ENCODE measurements at regions not wholly inside any gene's neighbourhood (a gene's known extent, or its start where the extent isn't known, plus 50 kb on each side); places are given as distances from the start of the nearest gene placed in this dataset.

GRCh38 chr11:71124127-71124526, 128.2 kb downstream of the SHANK2 start:
- no peaks in the 10 kb centered on the region for H3K36me3 ChIP-seq (ENCODE audit: insufficient read depth, low read length)
- no peak for DNase-seq (ENCODE audit: low read depth, low spot score)
- no peak overlapping the region for H3K4me3 ChIP-seq
- no peak overlapping the region for H3K27ac ChIP-seq
- H3K9ac ChIP-seq (ENCODE audit: insufficient read length): no peak overlapping the region
- no peaks in the 10 kb centered on the region for H3K9me3 ChIP-seq (ENCODE audit: low read depth, low read length)
- TF ChIP-seq EZH2 (IDR thresholded peaks at IDR 0.05) (no peak), POLR2AphosphoS5 (IDR thresholded peaks at IDR 0.05; ENCODE audit: borderline replicate concordance, low read depth, low read length) (no peak)

GRCh38 chr11:71120471-71120896, 131.9 kb downstream of the SHANK2 start:
- Histone ChIP-seq H3K36me3 (ENCODE audit: insufficient read depth, low read length) (no peaks in the 10 kb centered on the region), H3K9ac (ENCODE audit: insufficient read length) (no peak overlapping the region), H3K27ac (no peak overlapping the region), H3K4me3 (no peak overlapping the region), H3K9me3 (ENCODE audit: low read depth, low read length) (no peaks in the 10 kb centered on the region)
- DNase-seq (ENCODE audit: low read depth, low spot score): no peak
- TF ChIP-seq POLR2AphosphoS5 (IDR thresholded peaks at IDR 0.05; ENCODE audit: borderline replicate concordance, low read depth, low read length) (no peak), EZH2 (IDR thresholded peaks at IDR 0.05) (no peak), FOXP2 (optimal IDR thresholded peaks at IDR 0.05; ENCODE audit: control extremely low read depth, extremely low read length, insufficient read depth) (no peak)

- H3K36me3 ChIP-seq (ENCODE audit: insufficient read depth, low read length): no peaks in the 10 kb centered on the region
- no peaks in the 10 kb centered on the region for H3K9me3 ChIP-seq (ENCODE audit: low read depth, low read length)
- no peak overlapping the region for H3K4me3 ChIP-seq
- DNase-seq (ENCODE audit: low read depth, low spot score): no peak
- no peak overlapping the region for H3K27ac ChIP-seq
- TF ChIP-seq EZH2 (IDR thresholded peaks at IDR 0.05): no peak
- TF ChIP-seq FOXP2 (optimal IDR thresholded peaks at IDR 0.05; ENCODE audit: control extremely low read depth, extremely low read length, insufficient read depth): no peak
- no peak for TF ChIP-seq POLR2AphosphoS5 (IDR thresholded peaks at IDR 0.05; ENCODE audit: borderline replicate concordance, low read depth, low read length)
- no peak overlapping the region for H3K9ac ChIP-seq (ENCODE audit: insufficient read length)
Observed at GRCh38 chr11:71119656-71120269, 132.6 kb downstream of the SHANK2 start.

GRCh38 chr11:71118671-71119250, 133.6 kb downstream of the SHANK2 start:
- H3K9ac ChIP-seq (ENCODE audit: insufficient read length): no peak overlapping the region
- no peak overlapping the region for H3K4me3 ChIP-seq
- TF ChIP-seq POLR2AphosphoS5 (IDR thresholded peaks at IDR 0.05; ENCODE audit: borderline replicate concordance, low read depth, low read length) (no peak), EZH2 (IDR thresholded peaks at IDR 0.05) (no peak), FOXP2 (optimal IDR thresholded peaks at IDR 0.05; ENCODE audit: control extremely low read depth, extremely low read length, insufficient read depth) (no peak)
- no peak for DNase-seq (ENCODE audit: low read depth, low spot score)
- H3K27ac ChIP-seq: no peak overlapping the region
- no peaks in the 10 kb centered on the region for H3K9me3 ChIP-seq (ENCODE audit: low read depth, low read length)
- H3K36me3 ChIP-seq (ENCODE audit: insufficient read depth, low read length): no peaks in the 10 kb centered on the region

- TF ChIP-seq POLR2AphosphoS5 (IDR thresholded peaks at IDR 0.05; ENCODE audit: borderline replicate concordance, low read depth, low read length): no peak
- no peak for TF ChIP-seq FOXP2 (optimal IDR thresholded peaks at IDR 0.05; ENCODE audit: control extremely low read depth, extremely low read length, insufficient read depth)
- no peak for TF ChIP-seq EZH2 (IDR thresholded peaks at IDR 0.05)
- H3K9ac ChIP-seq (ENCODE audit: insufficient read length): no peak overlapping the region
- H3K27ac ChIP-seq: no peak overlapping the region
- no peaks in the 10 kb centered on the region for H3K36me3 ChIP-seq (ENCODE audit: insufficient read depth, low read length)
- no peak for DNase-seq (ENCODE audit: low read depth, low spot score)
- no peaks in the 10 kb centered on the region for H3K9me3 ChIP-seq (ENCODE audit: low read depth, low read length)
- no peak overlapping the region for H3K4me3 ChIP-seq
Observed at GRCh38 chr11:71117311-71117710, 135.1 kb downstream of the SHANK2 start.

- Histone ChIP-seq H3K9me3 (ENCODE audit: low read depth, low read length) (no peaks in the 10 kb centered on the region), H3K36me3 (ENCODE audit: insufficient read depth, low read length) (no peaks in the 10 kb centered on the region), H3K27ac (no peak overlapping the region), H3K4me3 (no peak overlapping the region), H3K9ac (ENCODE audit: insufficient read length) (no peak overlapping the region)
- no peak for TF ChIP-seq EZH2 (IDR thresholded peaks at IDR 0.05)
- no peak for TF ChIP-seq FOXP2 (optimal IDR thresholded peaks at IDR 0.05; ENCODE audit: control extremely low read depth, extremely low read length, insufficient read depth)
- TF ChIP-seq POLR2AphosphoS5 (IDR thresholded peaks at IDR 0.05; ENCODE audit: borderline replicate concordance, low read depth, low read length): no peak
- DNase-seq (ENCODE audit: low read depth, low spot score): no peak
Observed at GRCh38 chr11:71116693-71117040, 135.7 kb downstream of the SHANK2 start.

- no peak for DNase-seq (ENCODE audit: low read depth, low spot score)
- no peak overlapping the region for H3K9ac ChIP-seq (ENCODE audit: insufficient read length)
- H3K9me3 ChIP-seq (ENCODE audit: low read depth, low read length): no peaks in the 10 kb centered on the region
- no peaks in the 10 kb centered on the region for H3K36me3 ChIP-seq (ENCODE audit: insufficient read depth, low read length)
- TF ChIP-seq FOXP2 (optimal IDR thresholded peaks at IDR 0.05; ENCODE audit: control extremely low read depth, extremely low read length, insufficient read depth): no peak
- TF ChIP-seq EZH2 (IDR thresholded peaks at IDR 0.05): no peak
- TF ChIP-seq POLR2AphosphoS5 (IDR thresholded peaks at IDR 0.05; ENCODE audit: borderline replicate concordance, low read depth, low read length): no peak
- H3K27ac ChIP-seq: no peak overlapping the region
- no peak overlapping the region for H3K4me3 ChIP-seq
Observed at GRCh38 chr11:71115770-71116692, 136.3 kb downstream of the SHANK2 start.

GRCh38 chr11:71114124-71114851, 138.1 kb downstream of the SHANK2 start:
- no peaks in the 10 kb centered on the region for H3K36me3 ChIP-seq (ENCODE audit: insufficient read depth, low read length)
- no peak for TF ChIP-seq FOXP2 (optimal IDR thresholded peaks at IDR 0.05; ENCODE audit: control extremely low read depth, extremely low read length, insufficient read depth)
- TF ChIP-seq EZH2 (IDR thresholded peaks at IDR 0.05): no peak
- TF ChIP-seq POLR2AphosphoS5 (IDR thresholded peaks at IDR 0.05; ENCODE audit: borderline replicate concordance, low read depth, low read length): no peak
- no peak for DNase-seq (ENCODE audit: low read depth, low spot score)
- no peak overlapping the region for H3K27ac ChIP-seq
- no peaks in the 10 kb centered on the region for H3K9me3 ChIP-seq (ENCODE audit: low read depth, low read length)
- no peak overlapping the region for H3K4me3 ChIP-seq
- no peak overlapping the region for H3K9ac ChIP-seq (ENCODE audit: insufficient read length)

All from SK-N-MC (cell line).